ENCODE measurements at regions not wholly inside any gene's neighbourhood (a gene's known extent, or its start where the extent isn't known, plus 50 kb on each side); places are given as distances from the start of the nearest gene placed in this dataset.

GRCh38 chr1:117295001-117295400 is 72.2 kb upstream of the MAN1A2 start:
- Histone ChIP-seq H3K27me3 (ENCODE audit: control insufficient read depth, insufficient read depth, low read length) (no peaks in the 10 kb centered on the region), H3K27ac (no peak overlapping the region), H3K36me3 (ENCODE audit: control insufficient read depth, insufficient read depth, low read length) (no peaks in the 10 kb centered on the region), H3K4me1 (no peaks in the 10 kb centered on the region), H3K79me2 (no peaks in the 10 kb centered on the region), H3K9ac (no peak overlapping the region), H3K9me3 (ENCODE audit: control insufficient read depth, low read length) (no peaks in the 10 kb centered on the region), H3K4me3 (ENCODE audit: low read depth, low read length) (no peak overlapping the region), H3K4me2 (ENCODE audit: low read length) (no peak overlapping the region), H2AFZ (no peak overlapping the region)
- no peak for TF ChIP-seq CTCF (IDR thresholded peaks at IDR 0.05)

DNA sequence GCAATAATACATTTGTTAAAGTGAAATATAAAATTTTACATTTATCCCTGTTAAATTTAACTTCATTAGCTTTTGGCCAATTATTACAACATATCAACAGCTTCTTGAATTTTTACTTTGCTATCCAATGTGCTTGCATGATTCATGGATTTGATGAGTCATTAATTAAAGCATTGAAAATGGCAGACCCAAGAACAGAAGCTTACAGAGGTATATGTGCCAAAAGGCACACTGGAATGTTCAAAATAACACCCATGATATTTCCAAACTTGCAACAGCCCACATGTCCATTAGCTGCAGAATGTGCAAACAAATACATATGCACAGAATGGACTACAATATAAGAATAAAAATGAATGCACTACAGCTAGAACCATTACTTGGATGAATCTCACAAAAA is 76.4 kb upstream of the MAN1A2 start:
- no peak overlapping the region for H3K27ac ChIP-seq
- no peak overlapping the region for H3K4me3 ChIP-seq (ENCODE audit: low read depth, low read length)
- no peaks in the 10 kb centered on the region for H3K36me3 ChIP-seq (ENCODE audit: control insufficient read depth, insufficient read depth, low read length)
- H3K9me3 ChIP-seq (ENCODE audit: control insufficient read depth, low read length), result no peaks in the 10 kb centered on the region
- no peak overlapping the region for H3K9ac ChIP-seq
- no peak overlapping the region for H2AFZ ChIP-seq
- H3K4me1 ChIP-seq, result no peaks in the 10 kb centered on the region
- no peak for TF ChIP-seq CTCF (IDR thresholded peaks at IDR 0.05)
- no peaks in the 10 kb centered on the region for H3K79me2 ChIP-seq
- no peak overlapping the region for H3K4me2 ChIP-seq (ENCODE audit: low read length)
- H3K27me3 ChIP-seq (ENCODE audit: control insufficient read depth, insufficient read depth, low read length), result no peaks in the 10 kb centered on the region

DNA sequence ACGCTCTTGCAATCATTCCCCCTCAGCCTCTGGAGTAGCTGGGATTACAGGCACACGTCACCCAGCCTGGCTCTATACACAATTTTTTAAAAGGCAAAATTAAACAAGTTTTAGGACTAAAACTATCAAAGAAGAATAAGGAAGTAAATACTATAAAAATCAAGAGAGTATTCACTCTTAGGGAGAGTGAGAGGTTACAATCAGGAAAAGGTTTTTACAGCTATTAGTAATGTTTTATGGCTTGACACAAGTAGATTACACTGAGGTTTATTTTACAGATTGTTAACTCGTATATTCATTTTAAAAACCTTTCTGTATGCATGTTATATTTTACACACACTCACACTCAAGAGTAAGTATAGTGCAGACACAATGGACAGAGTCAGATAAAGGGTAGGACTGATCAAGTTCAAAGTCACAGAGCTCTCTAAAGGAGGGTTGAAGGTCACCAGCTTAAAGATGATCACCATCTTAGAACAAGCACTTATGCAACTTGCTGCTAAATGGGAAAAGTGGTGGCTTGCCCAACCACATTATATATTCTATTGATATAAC is 77.9 kb upstream of the MAN1A2 start:
- no peaks in the 10 kb centered on the region for H3K27me3 ChIP-seq (ENCODE audit: control insufficient read depth, insufficient read depth, low read length)
- H3K36me3 ChIP-seq (ENCODE audit: control insufficient read depth, insufficient read depth, low read length), result no peaks in the 10 kb centered on the region
- no peak overlapping the region for H2AFZ ChIP-seq
- TF ChIP-seq CTCF (IDR thresholded peaks at IDR 0.05), result no peak
- no peaks in the 10 kb centered on the region for H3K9me3 ChIP-seq (ENCODE audit: control insufficient read depth, low read length)
- no peak overlapping the region for H3K27ac ChIP-seq
- no peak overlapping the region for H3K4me3 ChIP-seq (ENCODE audit: low read depth, low read length)
- no peak overlapping the region for H3K9ac ChIP-seq
- no peaks in the 10 kb centered on the region for H3K79me2 ChIP-seq
- no peaks in the 10 kb centered on the region for H3K4me1 ChIP-seq
- no peak overlapping the region for H3K4me2 ChIP-seq (ENCODE audit: low read length)

DNA sequence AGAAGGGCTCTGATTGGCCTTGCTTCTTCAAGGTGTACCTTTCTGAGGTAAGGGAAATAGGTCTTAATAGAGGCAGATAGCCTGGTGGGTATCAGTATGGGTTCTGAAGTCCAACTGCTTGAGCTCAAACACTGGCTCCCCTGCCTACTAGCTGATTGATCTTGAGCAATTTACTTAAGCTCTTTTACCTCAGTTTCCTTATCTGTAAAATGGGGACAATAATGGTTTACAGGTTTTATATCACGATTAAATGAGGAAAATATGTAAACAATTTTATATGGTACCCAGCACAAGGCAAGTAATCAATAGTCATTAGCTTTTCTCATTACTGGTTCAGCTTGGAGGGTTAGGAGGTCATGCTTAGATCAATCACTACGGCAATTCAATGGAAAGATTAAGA is 75.8 kb upstream of the VTCN1 start:
- Histone ChIP-seq H3K9me3 (ENCODE audit: control insufficient read depth, low read length) (no peaks in the 10 kb centered on the region), H3K27ac (no peak overlapping the region), H3K4me2 (ENCODE audit: low read length) (no peak overlapping the region), H3K79me2 (no peaks in the 10 kb centered on the region), H3K36me3 (ENCODE audit: control insufficient read depth, insufficient read depth, low read length) (no peaks in the 10 kb centered on the region), H3K4me1 (no peaks in the 10 kb centered on the region), H3K4me3 (ENCODE audit: low read depth, low read length) (no peak overlapping the region), H3K27me3 (ENCODE audit: control insufficient read depth, insufficient read depth, low read length) (no peaks in the 10 kb centered on the region), H2AFZ (no peak overlapping the region), H3K9ac (no peak overlapping the region)
- no peak for TF ChIP-seq CTCF (IDR thresholded peaks at IDR 0.05)

GRCh38 chr1:117286145-117286544 is 75.4 kb upstream of the VTCN1 start:
- Histone ChIP-seq H3K4me2 (ENCODE audit: low read length) (no peak overlapping the region), H3K36me3 (ENCODE audit: control insufficient read depth, insufficient read depth, low read length) (no peaks in the 10 kb centered on the region), H3K4me1 (no peaks in the 10 kb centered on the region), H3K9me3 (ENCODE audit: control insufficient read depth, low read length) (no peaks in the 10 kb centered on the region), H3K27ac (no peak overlapping the region), H2AFZ (no peak overlapping the region), H3K27me3 (ENCODE audit: control insufficient read depth, insufficient read depth, low read length) (no peaks in the 10 kb centered on the region), H3K4me3 (ENCODE audit: low read depth, low read length) (no peak overlapping the region), H3K9ac (no peak overlapping the region), H3K79me2 (no peaks in the 10 kb centered on the region)
- no peak for TF ChIP-seq CTCF (IDR thresholded peaks at IDR 0.05)

All from parathyroid adenoma (tissue), 2 donors.